ENCODE measurements at regions not wholly inside any gene's neighbourhood (a gene's known extent, or its start where the extent isn't known, plus 50 kb on each side); places are given as distances from the start of the nearest gene placed in this dataset.

DNA sequence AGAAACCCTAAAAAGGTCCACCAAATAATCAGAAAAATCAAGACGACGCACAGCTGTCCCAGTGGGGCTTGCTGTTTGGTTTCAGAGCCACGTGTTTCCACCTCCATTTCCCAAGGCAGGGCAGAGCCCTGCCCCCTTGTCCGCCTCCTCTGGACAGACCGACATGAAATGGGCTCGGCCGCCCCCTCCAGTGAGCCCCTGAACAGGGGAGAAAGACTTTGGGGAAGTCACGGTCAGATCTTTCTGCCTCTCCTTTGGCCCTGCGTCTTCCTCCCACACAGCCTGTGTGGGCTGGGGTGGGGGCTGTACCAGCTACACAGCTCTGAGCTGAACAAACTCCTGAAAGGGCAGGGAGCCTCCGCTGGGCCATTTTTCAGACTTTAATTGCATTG is 230.7 kb downstream of the ENGASE start:
- no peak for TF ChIP-seq POLR2A (IDR thresholded peaks at IDR 0.05)
- TF ChIP-seq, protein P1, sequence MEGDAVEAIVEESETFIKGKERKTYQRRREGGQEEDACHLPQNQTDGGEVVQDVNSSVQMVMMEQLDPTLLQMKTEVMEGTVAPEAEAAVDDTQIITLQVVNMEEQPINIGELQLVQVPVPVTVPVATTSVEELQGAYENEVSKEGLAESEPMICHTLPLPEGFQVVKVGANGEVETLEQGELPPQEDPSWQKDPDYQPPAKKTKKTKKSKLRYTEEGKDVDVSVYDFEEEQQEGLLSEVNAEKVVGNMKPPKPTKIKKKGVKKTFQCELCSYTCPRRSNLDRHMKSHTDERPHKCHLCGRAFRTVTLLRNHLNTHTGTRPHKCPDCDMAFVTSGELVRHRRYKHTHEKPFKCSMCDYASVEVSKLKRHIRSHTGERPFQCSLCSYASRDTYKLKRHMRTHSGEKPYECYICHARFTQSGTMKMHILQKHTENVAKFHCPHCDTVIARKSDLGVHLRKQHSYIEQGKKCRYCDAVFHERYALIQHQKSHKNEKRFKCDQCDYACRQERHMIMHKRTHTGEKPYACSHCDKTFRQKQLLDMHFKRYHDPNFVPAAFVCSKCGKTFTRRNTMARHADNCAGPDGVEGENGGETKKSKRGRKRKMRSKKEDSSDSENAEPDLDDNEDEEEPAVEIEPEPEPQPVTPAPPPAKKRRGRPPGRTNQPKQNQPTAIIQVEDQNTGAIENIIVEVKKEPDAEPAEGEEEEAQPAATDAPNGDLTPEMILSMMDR (IDR thresholded peaks at IDR 0.05) = no peak

Measured in breast epithelium (tissue), 3 donors.